Psoas muscle (tissue), 7 donors: ENCODE measurements at regions not wholly inside any gene's neighbourhood (a gene's known extent, or its start where the extent isn't known, plus 50 kb on each side); places are given as distances from the start of the nearest gene placed in this dataset.

ENCODE experiments used
- ATAC-seq, 4 donors: fragments of 200-7000 bp; cut with Tn5 transposase; one replicate each; pipeline ENCODE4 v1.9.1; 2020; ENCODE audit warnings: moderate library complexity in 3 of 4, mild to moderate bottlenecking in 2 of 4
- DNase-seq, 2 donors: peaks; one replicate each; pipeline ENCODE4 v3.0.0-alpha.2; 2020
- H3K27ac ChIP-seq: fragments of 200-600 bp; one replicate; pipeline ENCODE4 v1.8.0; 2022
- H3K27me3 ChIP-seq, 3 donors: fragments of 200-600 bp in 1 of 3; one replicate each; pipeline versions ENCODE4 v1.6.1 to v1.8.0; 2013 to 2022; ENCODE audit warnings: low read length in 2 of 3, mild to moderate bottlenecking in 2 of 3, moderate library complexity in 1 of 3; ENCODE audit not compliant: insufficient read depth in 3 of 3
- H3K36me3 ChIP-seq, 2 donors: fragments of 200-600 bp in 1 of 2; one replicate each; pipeline versions ENCODE4 v1.6.1 to v1.8.0; 2013 to 2022; ENCODE audit warnings: low read depth in 1 of 2, mild to moderate bottlenecking in 1 of 2, moderate library complexity in 1 of 2; ENCODE audit not compliant: insufficient read depth in 1 of 2
- H3K4me1 ChIP-seq: fragments of 200-600 bp; one replicate; pipeline ENCODE4 v1.8.0; 2022
- H3K4me3 ChIP-seq: fragments of 200-600 bp; one replicate; pipeline ENCODE4 v1.8.0; 2022; ENCODE audit warnings: mild to moderate bottlenecking
- H3K9me3 ChIP-seq: fragments of 200-600 bp; one replicate; pipeline ENCODE4 v1.8.0; 2022
- CTCF ChIP-seq: fragments of 200-600 bp; IDR thresholded peaks from one replicate; pipeline ENCODE4 v1.8.0; 2022; ENCODE audit warnings: antibody characterized with exemption
- WGBS, 3 donors: extraction: QIAGEN DNeasy Blood & Tissue Kit; methylation state at CpG; one replicate each; pipeline versions ENCODE4 v1.1.6 to v1.1.7; 2013; 5-methylcytosine and 5-hydroxymethylcytosine counted together
- intact Hi-C, 2 donors: fragments of 100-400 bp; cut with DNase I; formaldehyde crosslinking; loops; one replicate each; pipeline versions ENCODE4 v1.11.0 to v1.14.2; 2022
- donor health status: healthy with polysubstance abuse.
- donor health status: DM: no; HTN: no; CAD: no; lungs with moderate emphysema.
- donor health status: Bipolar disorder and iron deficiency.
- donor health status: healthy.
- donor health status: DM: yes; HTN: yes; CAD: no.
- donor health status: DM: no; HTN: no; CAD: no.
- donor health status: DM: yes; HTN: yes; CAD: no.

GRCh38 chrX:95640226-95640625 is 1044.4 kb upstream of the DIAPH2 start:
- H3K27ac ChIP-seq: no peak overlapping the region
- WGBS, 3 donors: 10 to 25% (median 12%) methylated on average over 2 of the region's 2 CpGs
- ATAC-seq: no peak
- DNase-seq: no peak
- H3K4me1 ChIP-seq: no peaks in the 10 kb centered on the region
- intact Hi-C loops: no loop called here
- H3K27me3 ChIP-seq: peaks cover 0 to 3% (median 0%) of the 10 kb centered on the region in 3 donors
- H3K4me3 ChIP-seq: no peak overlapping the region
- H3K9me3 ChIP-seq: no peaks in the 10 kb centered on the region
- no peak for TF ChIP-seq CTCF
- no peaks in the 10 kb centered on the region for H3K36me3 ChIP-seq

DNA sequence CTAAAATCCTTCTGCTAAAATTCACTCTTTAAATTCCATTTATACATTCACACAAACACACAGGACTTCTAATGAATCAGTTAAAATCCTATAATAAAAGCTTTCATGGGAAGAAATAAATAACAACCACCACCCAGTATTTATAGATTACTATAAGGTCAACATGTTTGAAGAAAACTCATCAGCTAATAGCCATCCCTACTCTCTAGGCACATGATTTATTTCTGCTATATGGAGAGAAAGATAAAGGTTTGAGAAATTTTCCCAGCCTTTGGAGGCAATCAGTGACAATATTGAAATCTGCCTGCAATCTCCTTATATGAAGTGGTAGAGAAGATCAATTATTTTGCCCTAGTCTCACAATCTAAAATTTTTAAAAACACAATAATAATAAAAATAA is 1038.9 kb upstream of the DIAPH2 start:
- Histone ChIP-seq H3K27me3 (peaks cover 0 to 8% (median 0%) of the 10 kb centered on the region in 3 donors), H3K4me1 (no peaks in the 10 kb centered on the region), H3K4me3 (no peak overlapping the region), H3K27ac (no peak overlapping the region), H3K9me3 (no peaks in the 10 kb centered on the region), H3K36me3 (no peaks in the 10 kb centered on the region)
- intact Hi-C loops: no loop called here
- DNase-seq: no peak
- no peak for ATAC-seq
- no peak for TF ChIP-seq CTCF

DNA sequence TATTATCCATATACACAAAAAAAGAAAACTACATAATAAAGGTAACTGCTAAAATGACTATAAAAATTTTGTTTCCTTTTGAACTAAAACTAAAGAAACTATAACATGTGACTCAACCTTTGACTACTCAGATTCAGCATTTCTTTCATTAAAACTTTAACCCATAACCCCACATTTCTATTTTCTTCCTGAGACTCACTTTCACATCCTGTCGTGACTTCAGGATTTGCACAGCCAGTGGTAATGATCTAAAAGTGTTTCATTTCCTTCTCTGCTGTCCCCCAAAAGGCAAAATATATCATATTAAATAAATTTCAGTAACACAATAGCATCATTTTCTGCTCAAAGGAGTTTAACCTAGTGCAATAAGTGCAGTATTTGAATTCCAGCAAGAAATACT is 1022.4 kb upstream of the DIAPH2 start:
- no peak for DNase-seq
- Histone ChIP-seq H3K4me1 (no peaks in the 10 kb centered on the region), H3K4me3 (no peak overlapping the region), H3K27me3 (peaks cover 0 to 7% (median 0%) of the 10 kb centered on the region in 3 donors), H3K9me3 (no peaks in the 10 kb centered on the region), H3K36me3 (no peaks in the 10 kb centered on the region), H3K27ac (no peak overlapping the region)
- intact Hi-C loops: no loop called here
- no peak for TF ChIP-seq CTCF
- ATAC-seq: no peak
- 53 to 60% (median 55%) methylated on average over 1 of the region's 1 CpG for WGBS, 3 donors

- Histone ChIP-seq H3K27ac (no peak overlapping the region), H3K4me3 (no peak overlapping the region), H3K9me3 (peaks cover 5% of the 10 kb centered on the region), H3K36me3 (no peaks in the 10 kb centered on the region), H3K27me3 (peaks cover 0 to 3% (median 0%) of the 10 kb centered on the region in 3 donors), H3K4me1 (no peaks in the 10 kb centered on the region)
- intact Hi-C loops: no loop called here
- DNase-seq (no peak), ATAC-seq (no peak)
- no peak for TF ChIP-seq CTCF
- 57 to 100% (median 75%) methylated on average over 1 to 2 of the region's 2 CpGs for WGBS, 3 donors
These were observed 1018.6 kb upstream of the DIAPH2 start for GRCh38 chrX:95666056-95666455.

GRCh38 chrX:95675011-95675410 is 1009.6 kb upstream of the DIAPH2 start:
- no peak overlapping the region for H3K4me3 ChIP-seq
- ATAC-seq: no peak
- TF ChIP-seq CTCF: no peak
- H3K36me3 ChIP-seq: no peaks in the 10 kb centered on the region
- DNase-seq: no peak
- no peaks in the 10 kb centered on the region for H3K9me3 ChIP-seq
- no peaks in the 10 kb centered on the region for H3K4me1 ChIP-seq
- no peaks in the 10 kb centered on the region for H3K27me3 ChIP-seq
- intact Hi-C loops: no loop called here
- WGBS, 3 donors: 54 to 73% (median 54%) methylated on average over 2 of the region's 2 CpGs
- no peak overlapping the region for H3K27ac ChIP-seq
